GM18870 (cell line): ENCODE measurements at regions not wholly inside any gene's neighbourhood (a gene's known extent, or its start where the extent isn't known, plus 50 kb on each side); places are given as distances from the start of the nearest gene placed in this dataset.

Experiments used
- ATAC-seq: cut with Tn5 transposase; IDR thresholded peaks from one replicate; pipeline ENCODE4 v1.9.1; 2021; ENCODE audit warnings: moderate library complexity; ENCODE audit not compliant: unreplicated experiment

- no peak for ATAC-seq
Measured at GRCh38 chr2:65802298-65802942, 370.0 kb upstream of the SPRED2 start.

GRCh38 chr2:65800998-65801397 is 368.6 kb upstream of the SPRED2 start:
- no peak for ATAC-seq

- ATAC-seq: no peak
Measured at GRCh38 chr2:65799141-65799854, 366.9 kb upstream of the SPRED2 start.

GRCh38 chr2:65798641-65799040 is 366.2 kb upstream of the SPRED2 start:
- ATAC-seq: no peak

GRCh38 chr2:65794994-65795393 is 362.6 kb upstream of the SPRED2 start:
- no peak for ATAC-seq

GRCh38 chr2:65791404-65791975 is 359.1 kb upstream of the SPRED2 start:
- no peak for ATAC-seq

- ATAC-seq: no peak
Measured at GRCh38 chr2:65790676-65790935, 358.2 kb upstream of the SPRED2 start.

GRCh38 chr2:65789923-65790675 is 357.7 kb upstream of the SPRED2 start:
- no peak for ATAC-seq

GRCh38 chr2:65788556-65788955 is 356.2 kb upstream of the SPRED2 start:
- ATAC-seq: no peak

GRCh38 chr2:65786765-65787164 is 354.4 kb upstream of the SPRED2 start:
- ATAC-seq: no peak

GRCh38 chr2:65786007-65786717 is 353.8 kb upstream of the SPRED2 start:
- no peak for ATAC-seq

- ATAC-seq: no peak
Measured at GRCh38 chr2:65782996-65783650, 350.7 kb upstream of the SPRED2 start.

GRCh38 chr2:65782186-65782585 is 349.8 kb upstream of the SPRED2 start:
- no peak for ATAC-seq

GRCh38 chr2:65781756-65782155 is 349.4 kb upstream of the SPRED2 start:
- ATAC-seq: no peak

- ATAC-seq: no peak
Measured at GRCh38 chr2:65779021-65779420, 346.6 kb upstream of the SPRED2 start.

- ATAC-seq: no peak
Measured at GRCh38 chr2:65778137-65778536, 345.7 kb upstream of the SPRED2 start.

GRCh38 chr2:65775839-65776238 is 343.4 kb upstream of the SPRED2 start:
- no peak for ATAC-seq

- ATAC-seq: no peak
Measured at GRCh38 chr2:65767946-65768345, 335.5 kb upstream of the SPRED2 start.

- no peak for ATAC-seq
Measured at GRCh38 chr2:65766768-65767267, 334.4 kb upstream of the SPRED2 start.

- no peak for ATAC-seq
Measured at GRCh38 chr2:65765376-65765775, 333.0 kb upstream of the SPRED2 start.

- no peak for ATAC-seq
Measured at GRCh38 chr2:65762068-65762467, 329.7 kb upstream of the SPRED2 start.
